DOHH2 (cell line): ENCODE measurements at regions not wholly inside any gene's neighbourhood (a gene's known extent, or its start where the extent isn't known, plus 50 kb on each side); places are given as distances from the start of the nearest gene placed in this dataset.
"Not testable (repeated sequence)": the region's sequence is repeated elsewhere in the genome, so short reads cannot be mapped to it uniquely, and the experiment has no call there.

ENCODE experiments used
- H3F3A ChIP-seq: fragments of 200-600 bp; sonication (generic), shearing (Covaris generic); 2 replicates; pipeline ENCODE4 v1.6.0; 2016; ENCODE audit warnings: antibody characterized with exemption, mild to moderate bottlenecking; ENCODE audit not compliant: control insufficient read depth, insufficient read depth
- H3K27ac ChIP-seq: fragments of 200-600 bp; sonication (generic); 2 replicates; pipeline ENCODE4 v1.5.1; 2014; ENCODE audit warnings: low read depth, mild to moderate bottlenecking, low read length, moderate library complexity
- H3K27me3 ChIP-seq: fragments of 200-600 bp; sonication (generic); 2 replicates; pipeline ENCODE4 v1.6.1; 2014; ENCODE audit warnings: mild to moderate bottlenecking, low read length, mixed read lengths; ENCODE audit not compliant: control insufficient read depth
- H3K36me3 ChIP-seq: fragments of 200-600 bp; sonication (generic); 2 replicates; pipeline ENCODE4 v1.6.1; 2014; ENCODE audit warnings: mild to moderate bottlenecking, low read length, moderate library complexity, mixed read lengths; ENCODE audit not compliant: control insufficient read depth
- H3K4me1 ChIP-seq: fragments of 200-600 bp; sonication (generic); 2 replicates; pipeline ENCODE4 v1.6.1; 2014; ENCODE audit warnings: mild to moderate bottlenecking, low read length, mixed read lengths; ENCODE audit not compliant: control insufficient read depth
- H3K4me2 ChIP-seq: fragments of 200-600 bp; sonication (generic); 2 replicates; pipeline ENCODE4 v1.6.0; 2014; ENCODE audit warnings: mild to moderate bottlenecking, low read length, moderate library complexity
- H3K4me3 ChIP-seq: fragments of 200-600 bp; sonication (generic); 2 replicates; pipeline ENCODE4 v1.5.1; 2014; ENCODE audit warnings: mild to moderate bottlenecking, low read length, mixed read lengths
- H3K79me2 ChIP-seq: fragments of 200-600 bp; sonication (generic); 2 replicates; pipeline ENCODE4 v1.6.1; 2014; ENCODE audit warnings: mild to moderate bottlenecking, low read length, mixed read lengths; ENCODE audit not compliant: control insufficient read depth
- H3K9me2 ChIP-seq: fragments of 200-600 bp; sonication (generic); replicated peaks from 2 replicates; pipeline ENCODE4 v1.6.1; 2014; ENCODE audit warnings: mild to moderate bottlenecking, low read length, mixed read lengths; ENCODE audit not compliant: control insufficient read depth
- H3K9me3 ChIP-seq: fragments of 200-600 bp; sonication (generic); 2 replicates; pipeline ENCODE4 v1.6.1; 2014; ENCODE audit warnings: antibody characterized with exemption, low read length, mixed read lengths; ENCODE audit not compliant: control insufficient read depth, insufficient read depth
- H4K20me1 ChIP-seq: fragments of 200-600 bp; sonication (generic); 2 replicates; pipeline ENCODE4 v1.6.0; 2014; ENCODE audit warnings: low read depth, mild to moderate bottlenecking, antibody characterized with exemption, low read length, moderate library complexity; ENCODE audit not compliant: control insufficient read depth, insufficient read depth
- EZH2phosphoT487 ChIP-seq: fragments of 200-600 bp; sonication (generic); IDR thresholded peaks from 2 replicates; pipeline ENCODE4 v1.6.1; 2017; ENCODE audit warnings: borderline replicate concordance, mild to moderate bottlenecking, antibody characterized with exemption, low read length, moderate library complexity, mixed read lengths
- TF ChIP-seq, protein P1 (sequence below): fragments of 200-600 bp; sonication (generic); IDR thresholded peaks from one replicate; pipeline ENCODE4 v1.5.1; 2014; ENCODE audit warnings: antibody characterized with exemption, mild to moderate bottlenecking, low read depth, low read length; ENCODE audit not compliant: poor library complexity, severe bottlenecking

DNA sequence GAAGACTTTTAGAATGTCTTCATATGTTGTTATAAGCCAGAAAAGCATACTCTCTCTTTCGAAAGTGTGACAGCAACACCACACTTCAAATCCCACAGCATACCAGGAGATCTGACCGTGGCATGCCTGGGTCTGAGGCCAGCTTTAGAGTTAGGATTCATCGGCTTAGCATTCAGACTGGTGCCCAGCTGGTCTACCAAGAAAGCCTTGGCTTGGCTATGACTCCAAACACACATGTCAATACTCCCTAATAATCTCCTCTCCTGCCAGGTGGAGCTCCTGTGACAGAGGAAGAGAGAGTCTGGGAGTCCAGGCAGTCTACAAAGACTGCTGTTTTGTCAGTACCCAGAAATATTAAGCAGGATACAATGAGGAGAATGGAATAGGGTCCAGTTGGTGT, 77.1 kb upstream of the MAN1A1 start:
- Histone ChIP-seq H3K9me2 (no peaks in the 10 kb centered on the region), H3K27me3 (no peaks in the 10 kb centered on the region), H3K27ac (no peak overlapping the region), H3K4me3 (no peak overlapping the region), H3K4me2 (no peak overlapping the region), H3K36me3 (no peaks in the 10 kb centered on the region), H3F3A (no peaks in the 10 kb centered on the region), H3K79me2 (no peaks in the 10 kb centered on the region), H3K4me1 (no peaks in the 10 kb centered on the region), H3K9me3 (no peaks in the 10 kb centered on the region), H4K20me1 (no peaks in the 10 kb centered on the region)
- no peak for TF ChIP-seq EZH2phosphoT487
- TF ChIP-seq, protein P1, sequence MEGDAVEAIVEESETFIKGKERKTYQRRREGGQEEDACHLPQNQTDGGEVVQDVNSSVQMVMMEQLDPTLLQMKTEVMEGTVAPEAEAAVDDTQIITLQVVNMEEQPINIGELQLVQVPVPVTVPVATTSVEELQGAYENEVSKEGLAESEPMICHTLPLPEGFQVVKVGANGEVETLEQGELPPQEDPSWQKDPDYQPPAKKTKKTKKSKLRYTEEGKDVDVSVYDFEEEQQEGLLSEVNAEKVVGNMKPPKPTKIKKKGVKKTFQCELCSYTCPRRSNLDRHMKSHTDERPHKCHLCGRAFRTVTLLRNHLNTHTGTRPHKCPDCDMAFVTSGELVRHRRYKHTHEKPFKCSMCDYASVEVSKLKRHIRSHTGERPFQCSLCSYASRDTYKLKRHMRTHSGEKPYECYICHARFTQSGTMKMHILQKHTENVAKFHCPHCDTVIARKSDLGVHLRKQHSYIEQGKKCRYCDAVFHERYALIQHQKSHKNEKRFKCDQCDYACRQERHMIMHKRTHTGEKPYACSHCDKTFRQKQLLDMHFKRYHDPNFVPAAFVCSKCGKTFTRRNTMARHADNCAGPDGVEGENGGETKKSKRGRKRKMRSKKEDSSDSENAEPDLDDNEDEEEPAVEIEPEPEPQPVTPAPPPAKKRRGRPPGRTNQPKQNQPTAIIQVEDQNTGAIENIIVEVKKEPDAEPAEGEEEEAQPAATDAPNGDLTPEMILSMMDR: no peak

DNA sequence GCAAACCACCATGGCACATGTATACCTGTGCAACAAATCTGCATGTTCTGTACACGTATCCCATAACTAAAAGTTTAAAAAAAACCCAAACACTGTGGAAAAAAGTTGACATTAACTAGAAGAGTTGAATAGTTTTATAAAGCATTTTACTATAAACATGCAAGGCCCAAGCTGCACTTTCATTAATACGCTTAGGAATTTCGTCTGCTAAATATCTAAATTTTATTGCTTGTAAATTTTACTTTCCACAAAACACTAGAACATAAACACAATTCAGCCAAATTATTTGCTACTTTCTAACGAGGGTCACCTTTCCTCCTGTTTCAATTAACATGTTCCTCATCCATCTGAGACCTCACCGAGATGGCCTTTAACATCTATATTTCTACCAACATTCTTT, 74.4 kb upstream of the MAN1A1 start:
- no peaks in the 10 kb centered on the region for H3F3A ChIP-seq
- H3K79me2 ChIP-seq: no peaks in the 10 kb centered on the region
- H3K4me1 ChIP-seq: no peaks in the 10 kb centered on the region
- no peaks in the 10 kb centered on the region for H3K27me3 ChIP-seq
- H3K27ac ChIP-seq: no peak overlapping the region
- no peaks in the 10 kb centered on the region for H3K9me3 ChIP-seq
- no peak overlapping the region for H3K4me3 ChIP-seq
- no peak overlapping the region for H3K4me2 ChIP-seq
- H3K9me2 ChIP-seq: no peaks in the 10 kb centered on the region
- no peaks in the 10 kb centered on the region for H4K20me1 ChIP-seq
- H3K36me3 ChIP-seq: no peaks in the 10 kb centered on the region
- TF ChIP-seq, protein P1: no peak
- TF ChIP-seq EZH2phosphoT487: no peak

DNA sequence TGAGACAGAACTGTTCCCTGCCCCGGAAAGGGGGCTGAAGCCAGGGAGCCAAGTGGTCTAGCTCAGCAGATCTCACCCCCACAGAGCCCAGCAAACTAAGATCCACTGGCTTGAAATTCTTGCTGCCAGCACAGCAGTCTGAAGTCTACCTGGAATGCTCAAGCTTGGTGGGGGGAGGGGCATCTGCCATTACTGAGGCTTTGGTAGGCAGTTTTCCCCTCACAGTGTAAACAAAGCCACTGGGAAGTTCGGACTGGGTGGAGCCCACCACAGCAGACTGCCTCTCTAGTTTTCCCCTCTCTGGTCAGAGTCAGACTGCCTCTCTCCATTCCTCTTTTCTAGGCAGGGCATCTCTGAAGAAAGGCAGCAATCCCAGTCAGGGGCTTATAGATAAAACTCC, 68.5 kb upstream of the MAN1A1 start:
- not testable (repeated sequence) for H3K27me3 ChIP-seq, H3K4me3 ChIP-seq, H3K27ac ChIP-seq, H4K20me1 ChIP-seq, H3K9me2 ChIP-seq, H3K36me3 ChIP-seq, H3K4me1 ChIP-seq, H3K79me2 ChIP-seq, H3K4me2 ChIP-seq, H3F3A ChIP-seq, H3K9me3 ChIP-seq

DNA sequence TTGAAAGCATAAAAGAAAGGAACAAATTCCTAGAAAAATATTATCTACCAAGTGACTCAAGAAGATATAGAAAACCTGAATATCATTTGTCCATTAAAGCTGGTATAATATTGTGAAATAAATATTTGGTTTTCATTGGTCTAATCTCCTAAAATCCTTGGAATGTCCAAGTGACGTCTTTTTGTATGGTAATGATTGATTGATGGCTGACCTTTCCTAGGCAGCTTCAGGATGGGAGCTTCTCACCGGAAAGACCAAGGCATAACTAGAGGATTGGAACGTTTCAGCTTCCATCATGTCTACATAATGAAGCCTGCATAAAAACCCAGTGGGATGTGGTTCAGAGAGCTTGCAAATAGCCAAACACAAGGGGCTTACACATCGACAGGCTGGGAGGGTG, 57.6 kb upstream of the MAN1A1 start:
- Histone ChIP-seq H3K36me3 (no peaks in the 10 kb centered on the region), H3K27ac (no peak overlapping the region), H3F3A (no peaks in the 10 kb centered on the region), H3K4me1 (no peaks in the 10 kb centered on the region), H3K4me2 (no peak overlapping the region), H3K79me2 (no peaks in the 10 kb centered on the region), H3K9me2 (no peaks in the 10 kb centered on the region), H3K27me3 (no peaks in the 10 kb centered on the region), H4K20me1 (no peaks in the 10 kb centered on the region), H3K9me3 (no peaks in the 10 kb centered on the region), H3K4me3 (no peak overlapping the region)
- TF ChIP-seq EZH2phosphoT487: no peak
- TF ChIP-seq, protein P1: no peak

DNA sequence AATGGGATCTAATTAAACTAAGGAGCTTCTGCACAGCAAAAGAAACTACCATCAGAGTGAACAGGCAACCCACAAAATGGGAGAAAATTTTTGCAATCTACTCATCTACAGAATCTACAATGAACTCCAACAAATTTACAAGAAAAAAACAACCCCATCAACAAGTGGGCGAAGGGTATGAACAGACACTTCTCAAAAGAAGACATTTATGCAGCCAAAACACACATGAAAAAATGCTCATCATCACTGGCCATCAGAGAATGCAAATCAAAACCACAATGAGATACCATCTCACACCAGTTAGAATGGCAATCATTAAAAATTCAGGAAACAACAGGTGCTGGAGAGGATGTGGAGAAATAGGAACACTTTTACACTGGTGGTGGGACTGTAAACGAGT, 55.6 kb upstream of the MAN1A1 start:
- not testable (repeated sequence) for H3K36me3 ChIP-seq, H3K79me2 ChIP-seq

More for the DNA sequence above, 55.6 kb upstream of the MAN1A1 start:
- H3K9me2 ChIP-seq, H4K20me1 ChIP-seq, H3F3A ChIP-seq, H3K27ac ChIP-seq, H3K9me3 ChIP-seq, H3K4me3 ChIP-seq, H3K4me2 ChIP-seq, H3K4me1 ChIP-seq, H3K27me3 ChIP-seq: not testable (repeated sequence)
